ENCODE measurements at regions not wholly inside any gene's neighbourhood (a gene's known extent, or its start where the extent isn't known, plus 50 kb on each side); places are given as distances from the start of the nearest gene placed in this dataset.

- TF ChIP-seq POLR2A (IDR thresholded peaks at IDR 0.05) = no peak
- no peak for TF ChIP-seq CTCF (IDR thresholded peaks at IDR 0.05)
Observed at GRCh38 chr14:86364634-86365033, 834.7 kb downstream of the FLRT2 start.
